GM19239 (cell line): ENCODE measurements at regions not wholly inside any gene's neighbourhood (a gene's known extent, or its start where the extent isn't known, plus 50 kb on each side); places are given as distances from the start of the nearest gene placed in this dataset.
A peak's percentile ranks its signal among the peaks of the same experiment; 100 is the strongest.
"Not testable (repeated sequence)": the region's sequence is repeated elsewhere in the genome, so short reads cannot be mapped to it uniquely, and the experiment has no call there.

Source experiments
- DNase-seq: peaks from one replicate; pipeline ENCODE4 v3.0.0; 2011; ENCODE audit warnings: low spot score; ENCODE audit not compliant: insufficient read length
- FAIRE-seq: peaks from 2 replicates; lab custom pipeline; 2011; peaks lifted over from hg19 to GRCh38; lab: Jason Lieb, UNC

DNA sequence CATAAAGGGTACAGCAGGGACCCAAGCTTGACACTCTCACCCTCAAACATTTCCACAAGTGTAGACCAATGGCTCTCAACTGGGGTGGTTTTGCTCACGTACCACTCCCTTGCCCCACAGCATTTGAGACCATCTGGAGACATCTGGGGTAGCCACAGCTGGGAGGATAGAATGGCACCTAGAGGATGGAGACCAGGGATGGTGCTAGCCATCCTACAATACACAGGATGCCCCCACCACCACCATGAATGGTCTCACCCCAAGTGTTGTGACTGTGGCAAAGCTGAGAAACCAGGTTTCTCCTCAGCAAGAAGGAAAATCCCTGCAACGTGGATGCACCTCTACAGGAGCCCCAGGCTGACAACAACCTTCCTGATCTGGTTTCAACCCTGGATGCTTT, 69.1 kb upstream of the CLEC6A start:
- FAIRE-seq, DNase-seq: not testable (repeated sequence)

DNA sequence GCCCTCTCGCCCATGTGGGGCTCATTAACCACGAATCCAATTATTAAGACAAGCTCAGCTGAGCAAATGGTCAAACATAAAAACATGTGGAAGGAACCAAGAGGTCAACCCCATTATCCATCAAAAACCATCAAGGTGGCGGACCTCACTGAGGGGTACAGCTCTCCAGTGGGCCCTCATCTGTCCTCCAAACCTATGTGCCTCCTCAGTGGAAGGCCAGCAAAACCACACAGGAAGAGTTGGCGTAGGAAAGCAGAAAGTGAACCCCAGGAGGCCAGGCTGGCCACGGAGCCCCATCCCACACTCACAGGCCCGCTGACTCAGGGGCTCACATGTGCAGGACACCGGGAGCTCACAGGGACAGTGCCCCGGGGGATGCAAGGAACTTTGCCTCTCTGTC, 66.5 kb upstream of the CLEC6A start:
- not testable (repeated sequence) for DNase-seq, FAIRE-seq

GRCh38 chr12:8390001-8390777, 65.6 kb upstream of the CLEC6A start:
- not testable (repeated sequence) for FAIRE-seq, DNase-seq

DNA sequence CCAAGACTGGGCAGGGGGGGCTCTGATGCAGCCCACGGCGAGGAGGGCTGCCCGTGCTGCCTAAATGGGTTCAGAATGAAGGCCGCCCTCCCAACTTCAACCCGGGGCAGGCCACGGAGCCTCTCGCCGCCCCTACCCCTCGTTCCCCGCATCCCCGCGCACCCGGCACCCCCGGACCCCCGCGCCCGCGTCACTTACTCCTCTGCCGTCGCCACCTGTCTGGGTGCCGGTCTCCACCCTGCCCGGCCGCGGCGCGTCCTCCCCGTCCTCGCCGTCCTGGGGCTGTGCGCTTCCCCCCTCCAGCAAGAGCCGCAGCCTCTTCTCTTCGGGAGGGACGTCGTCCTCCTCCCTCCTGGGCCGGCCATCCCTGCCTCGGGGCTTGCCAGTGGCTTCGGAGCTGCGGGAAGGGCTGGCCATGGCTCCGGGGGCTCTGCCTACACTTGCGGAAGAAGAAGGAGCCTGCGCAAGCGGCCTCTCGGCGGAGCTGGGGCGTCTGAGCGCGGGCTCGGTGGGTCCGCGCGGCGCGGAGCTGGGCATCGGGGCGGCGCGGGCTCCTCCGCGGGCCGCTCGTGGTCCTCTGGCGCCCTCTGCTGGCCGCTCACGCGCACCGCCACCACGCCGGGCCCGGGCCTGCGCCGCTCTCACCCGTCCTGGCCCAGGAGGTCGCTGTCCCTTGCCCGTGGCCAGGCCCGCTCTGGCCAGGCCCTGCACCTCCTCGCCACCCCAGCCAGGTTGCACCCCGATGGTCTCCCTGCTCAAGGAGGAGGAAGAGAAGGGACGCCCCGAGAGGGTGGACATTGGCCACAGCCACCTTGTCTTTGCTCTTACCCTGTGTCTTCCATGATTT, 59.3 kb upstream of the CLEC6A start:
- DNase-seq: peak; percentile 21
- FAIRE-seq: not testable (repeated sequence)

- not testable (repeated sequence) for DNase-seq, FAIRE-seq
These were observed 58.4 kb upstream of the CLEC6A start for GRCh38 chr12:8397378-8397777.

DNA sequence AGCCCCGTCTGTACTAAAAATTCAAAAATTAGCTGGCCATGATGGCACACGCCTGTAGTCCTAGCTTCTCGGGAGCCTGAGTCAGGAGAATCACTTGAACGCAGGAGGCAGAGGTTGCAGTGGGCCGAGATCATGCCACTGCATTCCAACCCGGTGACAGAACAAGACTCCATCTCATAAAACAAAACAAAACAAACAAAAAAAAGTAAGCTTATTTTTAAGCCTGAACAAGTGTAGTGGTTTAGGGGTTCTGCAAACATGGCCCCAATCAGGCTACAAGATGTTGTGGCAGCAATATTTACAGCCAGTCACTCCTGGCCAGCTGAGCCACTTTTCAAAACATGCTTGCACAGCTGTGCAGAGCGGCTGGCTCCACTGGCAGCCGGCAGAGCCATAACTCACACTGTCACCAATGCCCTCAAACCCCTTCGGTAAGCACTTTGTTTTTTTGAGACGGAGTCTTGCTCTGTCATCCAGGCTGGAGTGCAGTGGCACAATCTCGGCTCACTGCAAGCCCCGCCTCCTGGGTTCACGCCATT, 56.2 kb upstream of the CLEC6A start:
- not testable (repeated sequence) for DNase-seq, FAIRE-seq

DNA sequence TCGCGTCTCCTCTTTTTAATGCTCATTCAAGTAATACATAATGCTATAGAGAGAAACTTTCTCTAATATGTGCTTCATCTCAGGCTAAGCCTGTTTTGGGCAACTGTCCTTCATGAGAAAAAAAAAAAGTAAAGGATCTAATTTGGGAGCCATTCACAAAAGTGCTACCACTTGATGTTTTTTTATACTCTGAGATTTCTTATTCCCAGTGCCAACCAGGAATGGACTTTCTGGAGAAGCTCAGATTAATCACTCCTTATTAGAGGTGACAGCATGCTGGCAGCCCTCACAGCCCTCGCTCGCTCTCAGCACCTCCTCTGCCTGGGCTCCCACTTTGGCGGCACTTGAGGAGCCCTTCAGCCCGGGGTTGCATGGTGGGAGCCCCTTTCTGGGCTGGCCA, 51.9 kb upstream of the CLEC6A start:
- DNase-seq, FAIRE-seq: not testable (repeated sequence)

DNA sequence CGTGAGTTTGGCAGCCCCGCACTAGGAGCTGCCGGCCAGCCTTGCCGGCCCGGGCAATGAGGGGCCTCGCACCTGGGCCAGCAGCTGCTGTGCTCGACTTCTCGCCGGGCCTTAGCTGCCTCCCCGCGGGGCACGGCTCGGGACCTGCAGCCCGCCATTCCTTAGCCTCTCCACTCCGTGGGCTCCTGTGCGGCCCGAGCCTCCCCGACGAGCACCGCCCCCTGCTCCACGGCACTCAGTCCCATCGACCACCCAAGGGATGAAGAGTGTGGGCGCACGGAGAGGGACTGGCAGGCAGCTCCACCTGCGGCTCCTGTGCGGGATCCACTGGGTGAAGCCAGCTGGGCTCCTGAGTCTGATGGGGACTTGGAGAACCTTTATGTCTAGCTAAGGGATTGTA, 51.4 kb upstream of the CLEC6A start:
- not testable (repeated sequence) for FAIRE-seq, DNase-seq
